GM12872 (cell line): ENCODE measurements at regions not wholly inside any gene's neighbourhood (a gene's known extent, or its start where the extent isn't known, plus 50 kb on each side); places are given as distances from the start of the nearest gene placed in this dataset.

Experiments
- CTCF ChIP-seq: IDR thresholded peaks from 3 replicates; pipeline ENCODE4 v1.5.1; 2011; ENCODE audit warnings: low read depth, mild to moderate bottlenecking, low read length, moderate library complexity; ENCODE audit not compliant: insufficient read depth

DNA sequence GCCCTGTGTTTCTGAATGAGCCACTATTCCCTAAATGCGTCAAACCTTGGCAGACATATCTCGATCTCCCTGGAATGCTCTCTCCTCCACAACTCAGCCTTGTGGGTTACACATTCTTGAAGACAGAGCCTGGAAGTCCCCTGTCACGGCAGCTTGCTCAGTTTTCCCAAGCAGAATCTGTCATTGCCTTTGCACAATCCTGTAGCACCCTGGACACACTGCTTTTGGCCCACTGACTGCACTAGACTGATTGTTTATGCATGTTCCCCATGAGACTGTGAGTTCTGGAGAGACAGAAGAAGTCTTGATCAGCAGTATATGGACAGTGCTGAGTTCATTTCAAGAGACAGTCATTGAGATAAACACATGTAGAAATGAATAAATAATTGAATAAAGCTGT is 406.7 kb downstream of the CD83 start:
- no peak for TF ChIP-seq CTCF

- TF ChIP-seq CTCF: no peak
These were observed 412.8 kb downstream of the CD83 start for GRCh38 chr6:14530385-14530784.

- TF ChIP-seq CTCF: no peak
These were observed 415.9 kb downstream of the CD83 start for GRCh38 chr6:14533446-14533845.

- TF ChIP-seq CTCF: no peak
These were observed 419.5 kb downstream of the CD83 start for GRCh38 chr6:14537030-14537429.

DNA sequence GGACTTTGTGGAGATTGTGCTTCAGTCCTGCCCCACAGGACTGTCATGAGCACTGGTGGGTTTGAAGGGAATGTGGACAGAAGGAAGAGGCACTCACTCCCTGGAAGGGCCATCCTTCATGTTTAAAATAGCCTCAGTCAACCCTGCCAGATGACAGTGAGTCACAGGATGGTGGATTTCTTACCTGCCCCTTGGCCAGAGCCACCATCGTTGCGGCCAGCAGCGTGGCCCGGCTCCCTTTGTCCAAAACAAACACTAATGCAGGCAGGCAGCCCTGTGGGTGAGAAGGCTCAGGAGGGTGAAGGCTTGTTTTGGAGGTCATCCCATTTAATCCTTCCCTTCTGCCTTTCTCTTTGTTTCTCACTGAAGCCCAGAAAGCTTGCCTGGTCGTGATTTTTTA is 422.7 kb downstream of the CD83 start:
- TF ChIP-seq CTCF: no peak

GRCh38 chr6:14540810-14541540 is 423.4 kb downstream of the CD83 start:
- TF ChIP-seq CTCF: no peak

GRCh38 chr6:14542670-14543366 is 425.2 kb downstream of the CD83 start:
- TF ChIP-seq CTCF: no peak
